HG03045 (cell line): ENCODE measurements at regions not wholly inside any gene's neighbourhood (a gene's known extent, or its start where the extent isn't known, plus 50 kb on each side); places are given as distances from the start of the nearest gene placed in this dataset.
"Not testable (repeated sequence)": the region's sequence is repeated elsewhere in the genome, so short reads cannot be mapped to it uniquely, and the experiment has no call there.

ENCODE experiments used
- ATAC-seq: cut with Tn5 transposase; IDR thresholded peaks from one replicate; pipeline ENCODE4 v1.9.1; 2021; ENCODE audit warnings: mild to moderate bottlenecking, moderate library complexity; ENCODE audit not compliant: unreplicated experiment

DNA sequence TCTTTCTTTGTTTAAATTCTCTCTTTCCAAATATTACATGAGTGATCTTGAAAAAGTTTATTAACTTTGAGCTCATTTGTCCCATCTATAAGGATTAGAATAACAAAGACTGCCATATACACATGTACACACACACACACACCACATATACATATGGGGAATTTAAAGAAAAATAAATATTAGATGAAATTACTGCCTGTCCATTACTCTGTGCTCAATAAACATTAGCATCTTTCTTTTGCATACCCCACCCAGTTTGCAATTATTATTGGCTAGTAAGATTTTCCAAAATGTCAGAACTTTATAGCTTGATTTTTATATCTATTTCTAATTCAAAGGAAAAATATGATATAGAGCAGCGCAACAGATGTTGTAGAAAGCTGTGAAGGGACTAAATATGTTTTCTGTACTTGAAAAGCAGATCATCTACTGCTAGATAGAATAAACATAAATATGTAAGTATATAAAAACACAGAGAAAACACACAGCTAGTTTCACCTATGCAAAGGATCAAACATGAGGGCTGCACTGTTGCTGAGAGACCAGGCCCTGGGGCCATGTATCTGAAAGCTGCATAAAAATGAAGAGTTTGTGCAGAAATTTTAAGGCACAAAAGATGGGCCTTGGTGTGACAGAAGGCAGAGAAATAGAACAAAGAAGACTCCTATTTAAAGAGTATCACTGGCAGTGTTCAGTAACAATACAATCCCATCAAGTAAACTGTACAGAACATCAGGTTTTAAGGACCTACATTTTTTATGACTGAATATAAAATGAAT, 114.2 kb upstream of the NECTIN3 start:
- no peak for ATAC-seq

DNA sequence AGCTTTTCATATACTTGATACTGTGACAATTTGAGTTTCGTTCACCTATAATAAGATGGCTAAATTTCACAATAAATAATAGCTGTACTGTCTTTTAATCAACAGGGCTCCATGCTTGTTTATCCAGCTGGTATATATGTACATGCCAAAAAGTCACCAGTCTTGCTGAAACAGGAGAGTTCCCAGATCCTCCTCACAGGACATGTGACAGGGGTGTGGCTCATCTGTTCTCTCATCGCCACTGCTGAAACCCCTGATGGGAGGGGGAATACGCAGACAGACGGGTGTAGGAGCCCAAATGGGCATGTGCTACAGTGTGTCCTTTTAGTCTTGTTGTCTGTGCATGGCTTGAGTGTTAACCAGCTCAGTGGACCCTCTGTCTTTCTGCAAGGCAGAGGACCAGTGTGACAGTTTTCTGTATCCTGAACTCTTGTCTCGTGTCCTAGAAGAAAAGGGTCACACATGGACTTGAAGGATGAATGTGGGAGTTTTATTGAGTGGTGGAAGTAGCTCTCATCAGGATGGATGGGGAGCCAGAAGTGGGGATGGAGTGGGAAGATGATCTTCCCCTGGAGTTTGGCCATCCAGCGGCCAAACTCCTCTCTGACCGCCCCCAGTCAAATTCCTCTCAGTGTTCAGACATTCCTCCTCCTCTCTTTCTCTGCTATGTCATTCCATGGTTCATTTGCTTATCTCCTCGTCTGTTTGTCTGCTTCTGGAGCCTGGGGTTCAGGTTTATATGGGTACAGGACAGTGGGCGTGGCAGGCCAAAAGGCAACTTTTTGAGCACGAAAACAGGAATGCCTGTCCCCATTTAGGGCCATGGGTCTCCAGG, 113.1 kb upstream of the NECTIN3 start:
- no peak for ATAC-seq

DNA sequence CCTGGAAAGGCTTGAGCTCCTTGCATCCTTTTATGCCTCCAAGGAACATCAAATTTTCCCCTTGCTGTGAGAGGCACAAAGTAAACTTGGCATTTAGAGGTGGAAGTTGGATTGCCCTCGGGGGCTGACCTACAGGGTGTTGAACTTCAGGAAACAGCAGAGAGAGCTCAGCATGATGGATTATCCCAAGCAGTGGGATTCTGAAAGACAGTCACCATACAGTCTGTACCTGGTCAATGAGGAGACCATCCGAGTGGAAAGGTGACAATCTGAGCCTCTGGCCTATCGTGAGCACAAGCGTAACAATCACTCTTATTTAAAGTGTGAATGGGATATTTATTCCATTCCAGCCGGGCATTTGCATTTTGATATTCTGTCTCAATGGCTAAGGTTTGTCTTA, 105.6 kb upstream of the NECTIN3 start:
- no peak for ATAC-seq

DNA sequence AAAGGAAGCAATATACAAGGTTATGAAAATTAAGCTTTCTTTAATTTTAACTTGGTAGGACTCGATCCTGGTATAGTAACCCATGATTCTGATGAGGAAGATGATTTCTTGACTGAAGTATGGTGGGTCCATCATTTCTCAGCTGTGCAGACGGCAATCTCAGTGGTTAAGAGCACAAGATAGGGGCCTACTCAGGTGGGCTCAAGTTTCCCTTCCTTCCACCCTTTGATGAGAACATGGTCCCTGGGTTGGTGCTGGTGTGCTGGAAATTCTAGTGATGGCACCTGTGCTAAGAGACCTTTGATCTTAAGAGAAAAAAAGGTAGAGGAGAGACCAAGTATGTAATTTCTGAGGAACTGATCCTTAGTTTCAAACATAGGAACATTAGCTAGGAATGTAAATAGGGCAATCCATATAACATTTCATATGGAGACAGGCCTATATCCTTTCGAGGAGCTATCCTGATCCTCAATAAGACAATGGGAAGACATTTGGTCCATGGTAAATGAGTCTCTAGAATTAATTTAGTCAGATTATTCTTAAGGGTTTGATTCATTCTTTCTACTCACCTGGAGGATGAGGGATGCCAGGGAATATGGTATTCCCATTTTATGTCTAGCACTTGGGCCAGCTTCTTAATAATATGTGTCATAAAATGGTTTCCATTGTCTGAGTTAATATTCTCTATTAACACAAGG, 104.5 kb upstream of the NECTIN3 start:
- no peak for ATAC-seq

DNA sequence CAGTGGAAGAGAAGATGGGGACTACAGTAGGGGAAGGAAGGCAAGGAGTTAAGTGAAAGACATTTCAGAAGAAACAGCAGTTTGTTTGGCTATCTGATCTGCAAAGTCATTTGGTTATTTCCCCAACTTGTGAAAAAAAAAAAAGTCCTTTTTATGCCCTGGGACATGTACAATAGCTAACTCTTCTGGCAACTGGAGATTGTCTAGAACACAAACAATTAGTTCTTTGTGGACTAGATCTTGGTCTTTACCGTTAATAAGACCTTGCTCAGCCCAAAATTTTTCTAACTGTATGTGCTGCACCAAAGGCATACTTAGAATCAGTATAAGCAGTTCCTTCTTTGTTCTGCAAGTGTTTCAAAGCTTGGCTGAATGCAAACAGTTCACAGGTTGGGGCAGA, 103.5 kb upstream of the NECTIN3 start:
- ATAC-seq: no peak

DNA sequence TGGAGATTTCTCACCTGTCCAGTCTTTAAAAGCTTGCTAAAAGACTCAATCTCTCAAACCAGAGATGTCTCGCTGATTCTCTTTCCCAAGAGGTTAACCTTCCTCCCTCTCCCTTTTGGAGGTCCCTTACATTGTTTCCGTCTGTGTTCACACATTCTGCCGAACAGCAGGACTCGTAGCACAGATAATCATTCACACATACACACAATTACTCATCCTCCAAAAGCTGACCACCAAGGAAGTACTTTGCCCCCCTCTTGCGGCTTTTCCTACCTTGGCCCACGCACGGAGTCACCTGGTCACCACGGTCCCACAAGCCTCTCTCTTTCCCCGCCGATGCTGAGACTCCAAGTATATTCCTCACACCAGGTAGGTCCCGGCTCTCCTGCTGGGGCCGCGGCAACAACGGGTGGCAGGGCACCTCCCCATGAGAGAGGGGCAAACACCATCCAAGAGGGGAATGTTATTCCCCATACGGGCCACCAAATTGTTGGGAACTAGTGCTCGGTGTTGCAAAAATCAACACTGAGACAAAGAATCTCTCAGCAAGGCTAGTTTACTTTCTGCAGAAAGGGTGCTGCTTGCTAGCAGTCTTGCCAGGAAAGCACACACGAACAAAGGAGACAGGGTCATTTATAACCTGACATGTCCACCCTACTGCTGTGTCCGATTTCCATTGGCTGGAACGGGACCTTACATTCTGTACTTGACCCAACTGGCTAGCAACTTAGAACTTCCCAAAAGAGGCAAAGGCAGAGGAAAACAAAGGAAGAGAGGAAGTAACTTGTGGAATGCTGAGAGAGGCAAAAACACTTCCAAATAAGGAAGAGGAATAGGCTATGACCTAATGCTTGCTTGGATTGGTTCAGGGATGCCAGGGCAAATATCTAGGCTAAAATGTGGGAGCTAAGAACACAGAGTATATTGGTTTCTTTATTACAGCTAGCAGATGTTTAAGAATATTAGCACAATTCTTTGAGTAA, 102.1 kb upstream of the NECTIN3 start:
- no peak for ATAC-seq

DNA sequence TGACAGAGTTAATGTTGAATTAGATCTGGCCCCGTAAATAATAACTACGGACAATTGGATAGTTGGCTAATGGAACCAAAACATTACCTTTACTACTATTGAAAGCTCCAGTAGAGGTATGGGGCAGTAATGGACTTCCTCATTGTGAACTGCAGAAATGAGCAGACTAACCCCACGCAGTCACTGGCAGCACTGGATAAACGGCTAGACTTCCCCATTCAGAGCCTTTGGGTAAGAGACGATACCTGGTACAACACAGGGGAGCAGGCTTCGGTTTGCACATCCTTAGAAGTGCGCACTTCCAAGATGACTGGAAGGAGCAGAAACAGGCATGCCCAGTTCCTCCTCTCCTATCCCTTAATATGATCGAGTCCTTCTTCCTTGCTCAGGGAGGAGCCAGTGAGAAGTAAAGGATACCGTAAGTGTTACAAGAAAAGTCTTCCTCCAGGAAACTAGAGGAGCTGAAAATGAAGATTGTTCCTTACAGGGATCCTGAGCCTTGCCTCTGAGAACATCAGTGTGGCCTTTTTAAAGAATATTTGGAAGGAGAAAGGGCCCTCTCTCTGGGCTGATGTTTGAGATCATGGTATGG, 100.5 kb upstream of the NECTIN3 start:
- ATAC-seq: no peak

DNA sequence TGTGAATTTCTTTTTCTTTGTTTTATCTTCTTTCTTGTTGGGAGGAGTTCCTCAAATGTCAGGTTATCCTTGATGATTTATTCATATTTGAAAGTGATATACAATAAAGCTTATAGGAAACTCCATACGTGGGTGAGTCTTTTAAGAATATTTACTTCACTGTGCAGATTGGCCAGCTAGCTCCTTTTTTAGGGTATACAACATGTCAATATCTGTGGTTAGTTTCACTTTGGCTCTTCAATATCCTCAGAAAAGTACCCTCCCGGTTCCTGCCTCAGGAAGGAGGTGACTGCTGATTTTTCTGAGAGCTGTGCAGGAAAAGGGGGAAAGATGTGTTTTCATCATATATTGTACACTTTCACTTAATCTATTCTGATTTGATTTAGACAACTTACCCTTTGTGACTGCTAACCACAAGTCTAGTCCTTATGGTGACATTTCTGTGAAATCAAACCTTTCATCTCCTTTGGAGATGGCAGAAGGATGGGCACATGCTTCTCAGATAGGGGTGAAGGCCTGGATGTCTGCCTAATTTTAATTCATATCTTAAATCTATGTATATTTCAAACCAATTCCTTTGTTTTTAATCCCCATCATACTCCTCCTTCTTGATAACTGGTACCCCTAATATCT, 98.2 kb upstream of the NECTIN3 start:
- no peak for ATAC-seq

DNA sequence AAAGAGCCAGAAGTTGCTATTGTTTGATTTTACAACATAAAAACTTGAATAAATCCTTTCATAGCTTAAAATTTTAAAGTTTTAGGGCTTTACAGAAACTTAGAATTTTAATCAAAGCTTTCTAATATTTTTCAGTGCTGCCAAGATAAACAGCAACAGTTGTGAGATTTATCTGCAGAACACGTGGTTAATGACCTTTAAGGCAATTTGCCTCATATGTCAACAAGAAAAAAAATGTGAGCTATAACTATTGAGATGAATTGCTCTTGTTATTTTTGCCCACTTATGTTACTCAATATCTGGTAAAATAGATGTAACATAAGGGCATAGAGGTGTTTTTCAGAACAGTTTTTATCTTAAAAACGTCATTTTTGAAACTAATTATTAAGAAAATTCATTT, 96.7 kb upstream of the NECTIN3 start:
- ATAC-seq: no peak

DNA sequence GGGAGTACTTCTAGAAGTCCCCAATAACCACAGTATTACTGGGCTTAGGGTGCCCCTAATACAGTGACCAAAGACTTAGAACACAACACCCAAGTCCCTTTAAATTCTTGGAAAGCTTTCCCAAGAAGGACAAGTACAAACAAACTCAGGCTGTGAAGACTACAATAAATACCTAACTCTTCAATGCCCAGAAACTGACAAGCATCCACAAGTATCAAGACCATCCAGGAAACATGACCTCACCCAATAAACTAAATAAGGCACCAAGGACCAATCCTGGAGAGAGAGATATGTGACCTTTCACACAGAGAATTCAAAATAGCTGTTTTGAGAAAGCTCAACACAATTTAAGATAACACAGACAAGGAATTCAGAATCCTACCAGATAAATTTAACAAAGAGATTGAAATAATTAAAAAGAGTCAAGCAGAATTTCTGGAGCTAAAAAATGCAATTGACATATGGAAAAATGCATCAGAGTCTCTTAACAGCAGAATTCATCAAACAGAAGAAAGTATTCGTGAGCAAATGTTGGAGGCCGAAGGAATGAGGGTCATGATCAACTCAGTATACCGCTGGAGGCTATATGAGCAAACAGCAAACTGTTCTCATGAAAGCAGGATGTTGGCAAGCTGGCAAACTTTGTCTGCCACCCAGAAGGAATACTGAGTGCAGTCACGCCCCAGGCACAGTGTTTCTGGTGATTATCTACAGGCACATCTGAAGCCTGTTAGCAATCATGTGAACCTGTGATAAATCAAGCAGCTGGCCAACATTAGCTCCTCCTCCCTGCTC, 87.0 kb upstream of the NECTIN3 start:
- no peak for ATAC-seq

DNA sequence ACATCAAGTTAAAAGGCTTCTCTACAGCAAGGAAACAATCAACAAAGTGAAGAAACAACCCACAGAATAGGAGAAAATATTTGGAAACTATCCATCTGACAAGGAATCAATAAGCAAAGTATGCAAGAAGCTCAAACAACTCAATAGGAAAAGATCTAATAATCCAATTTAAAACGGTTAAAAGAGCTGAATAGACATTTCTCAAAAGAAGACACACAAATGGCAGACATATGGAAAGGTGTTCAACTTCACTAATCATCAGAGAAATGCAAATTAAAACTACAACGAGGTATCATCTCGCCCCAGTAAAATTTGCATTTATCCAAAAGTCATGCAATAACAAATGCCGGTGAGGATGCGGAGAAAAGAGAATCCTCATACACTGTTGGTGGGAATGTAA, 82.2 kb upstream of the NECTIN3 start:
- no peak for ATAC-seq

DNA sequence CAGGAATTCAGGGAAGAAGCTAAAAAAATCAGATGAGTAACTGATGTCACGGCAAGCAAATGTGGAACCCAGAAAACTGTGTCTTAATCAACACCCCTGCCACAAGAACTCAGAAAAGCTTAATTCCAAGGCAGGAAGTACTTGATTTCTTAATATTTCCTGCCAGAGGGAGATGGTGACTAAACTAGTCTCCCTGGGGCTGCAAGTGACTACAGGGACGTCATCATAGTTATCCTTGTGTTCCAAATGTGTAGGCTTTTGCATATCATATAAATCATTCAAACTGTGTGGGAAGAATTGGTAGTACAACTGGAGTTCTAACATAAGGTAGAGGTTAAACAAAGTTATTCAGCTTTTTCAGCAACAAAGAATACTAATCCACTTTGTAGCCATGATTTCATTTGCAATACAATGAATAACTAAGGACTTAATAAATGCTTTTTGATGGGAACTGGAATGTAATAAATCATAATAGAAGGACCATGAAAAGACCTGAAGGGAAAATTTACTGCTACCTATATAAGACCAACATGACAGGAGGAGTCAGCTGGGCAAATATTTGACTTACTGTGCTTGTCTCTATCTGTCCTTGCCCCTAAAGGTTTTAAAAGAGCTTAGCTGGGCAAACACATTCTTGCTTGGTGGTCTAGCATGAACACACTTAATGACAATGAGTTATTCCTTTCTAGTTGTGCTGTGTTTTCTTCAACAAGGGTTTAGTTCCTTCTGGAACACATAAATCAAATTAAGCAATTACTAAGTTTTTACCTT, 76.0 kb upstream of the NECTIN3 start:
- ATAC-seq: no peak

DNA sequence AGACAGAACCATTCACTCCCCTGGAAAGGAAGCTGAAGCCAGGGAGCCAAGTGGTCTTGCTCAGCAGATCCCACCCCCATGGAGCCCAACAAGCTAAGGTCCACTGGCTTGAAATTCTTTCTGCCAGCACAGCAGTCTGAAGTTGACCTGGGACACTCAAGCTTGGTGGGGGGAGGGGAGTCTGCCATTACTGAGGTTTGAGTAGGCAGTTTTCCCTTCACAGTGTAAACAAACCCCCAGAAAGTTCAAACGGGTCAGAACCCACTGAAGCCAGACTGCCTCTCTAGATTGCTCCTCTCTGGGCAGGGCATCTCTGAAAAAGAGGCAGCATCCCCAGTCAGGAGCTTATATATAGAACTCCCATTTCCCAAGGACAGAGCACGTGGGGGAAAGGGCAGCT, 72.8 kb upstream of the NECTIN3 start:
- ATAC-seq: not testable (repeated sequence)

DNA sequence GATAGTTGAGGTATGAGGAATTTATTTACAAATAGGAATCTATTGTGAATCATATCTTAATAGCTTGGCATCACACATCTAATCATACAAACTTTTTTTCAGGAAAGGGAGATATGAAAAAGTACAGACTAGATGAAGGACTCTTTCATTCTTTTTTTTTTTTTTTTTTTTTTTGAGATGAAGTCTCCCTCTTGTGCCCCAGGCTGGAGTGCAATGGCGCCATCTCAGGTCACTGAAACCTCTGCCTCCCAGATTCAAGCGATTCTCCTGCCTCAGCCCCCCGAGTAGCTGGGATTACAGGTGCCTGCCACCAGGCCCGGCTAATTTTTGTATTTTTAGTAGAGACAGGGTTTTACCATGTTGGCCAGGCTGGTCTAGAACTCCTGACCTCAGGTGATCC, 65.1 kb upstream of the NECTIN3 start:
- not testable (repeated sequence) for ATAC-seq

DNA sequence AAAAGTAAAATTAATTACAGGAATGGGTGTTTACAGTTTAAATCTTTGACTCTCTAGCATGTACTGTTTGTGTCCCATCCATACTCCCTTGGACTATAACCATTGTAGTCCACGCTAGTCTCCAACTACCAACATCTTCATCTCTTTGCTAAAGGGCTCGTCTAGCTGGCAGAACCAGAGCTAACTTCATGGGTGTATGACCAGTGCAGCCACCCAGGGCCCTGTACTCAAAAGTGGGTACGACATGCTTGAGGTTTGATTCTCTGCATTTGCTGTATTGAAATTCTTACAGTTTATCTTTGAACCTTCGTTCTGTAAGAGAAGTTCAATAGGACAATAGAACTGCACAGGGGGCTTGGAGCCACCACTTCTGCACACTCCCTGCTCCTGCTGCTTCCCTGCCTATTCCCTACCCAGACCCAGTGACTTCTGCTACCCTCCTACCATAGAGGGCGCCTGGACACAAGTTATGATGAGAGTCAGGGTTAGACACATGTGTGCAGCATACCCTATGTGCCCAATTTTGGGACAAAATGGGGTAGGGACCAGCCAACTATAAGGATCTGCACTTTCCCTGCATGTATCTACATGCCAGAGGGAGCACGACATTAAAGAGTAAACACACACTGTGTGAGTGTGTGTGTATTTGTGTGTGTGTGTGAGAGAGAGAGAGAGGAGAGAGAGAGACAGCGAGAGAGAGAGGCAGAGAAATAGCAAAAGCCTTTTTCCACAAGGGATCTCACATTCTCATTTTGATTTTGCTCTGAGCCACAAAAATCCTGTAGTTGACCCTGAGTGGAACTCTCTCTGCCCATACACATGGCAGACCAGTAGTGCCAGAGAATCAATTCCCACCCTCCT, 59.0 kb upstream of the NECTIN3 start:
- no peak for ATAC-seq
